GM18499 (cell line): ENCODE measurements at regions not wholly inside any gene's neighbourhood (a gene's known extent, or its start where the extent isn't known, plus 50 kb on each side); places are given as distances from the start of the nearest gene placed in this dataset.

ENCODE experiments used
- ATAC-seq: cut with Tn5 transposase; IDR thresholded peaks from one replicate; pipeline ENCODE4 v1.9.1; 2021; ENCODE audit warnings: moderate number of reproducible peaks; ENCODE audit not compliant: insufficient read depth, unreplicated experiment

GRCh38 chr12:34388636-34389377, 366.5 kb downstream of the ALG10 start:
- no peak for ATAC-seq

- no peak for ATAC-seq
Measured at GRCh38 chr12:34389378-34390170, 367.3 kb downstream of the ALG10 start.

GRCh38 chr12:34390171-34390841, 368.0 kb downstream of the ALG10 start:
- no peak for ATAC-seq

GRCh38 chr12:34390846-34391700, 368.8 kb downstream of the ALG10 start:
- no peak for ATAC-seq

- no peak for ATAC-seq
Measured at GRCh38 chr12:34391771-34392581, 369.7 kb downstream of the ALG10 start.

- no peak for ATAC-seq
Measured at GRCh38 chr12:34392741-34393085, 370.4 kb downstream of the ALG10 start.

GRCh38 chr12:34393086-34393820, 371.0 kb downstream of the ALG10 start:
- no peak for ATAC-seq

GRCh38 chr12:34393821-34394150, 371.5 kb downstream of the ALG10 start:
- ATAC-seq, result no peak

GRCh38 chr12:34394211-34395055, 372.1 kb downstream of the ALG10 start:
- no peak for ATAC-seq

GRCh38 chr12:34395056-34396005, 373.0 kb downstream of the ALG10 start:
- no peak for ATAC-seq

- ATAC-seq, result no peak
Measured at GRCh38 chr12:34396006-34396860, 373.9 kb downstream of the ALG10 start.

GRCh38 chr12:34396861-34397590, 374.7 kb downstream of the ALG10 start:
- ATAC-seq, result no peak

- ATAC-seq, result no peak
Measured at GRCh38 chr12:34397591-34398365, 375.5 kb downstream of the ALG10 start.

- no peak for ATAC-seq
Measured at GRCh38 chr12:34398366-34398705, 376.0 kb downstream of the ALG10 start.
